Activated CD4-positive, alpha-beta T cell treated with anti-CD3 and anti-CD28 coated beads for 4 hours (primary cell): ENCODE measurements at regions not wholly inside any gene's neighbourhood (a gene's known extent, or its start where the extent isn't known, plus 50 kb on each side); places are given as distances from the start of the nearest gene placed in this dataset.
"Not testable (repeated sequence)": the region's sequence is repeated elsewhere in the genome, so short reads cannot be mapped to it uniquely, and the experiment has no call there.

Experiments
- DNase-seq, 2 donors: peaks; one replicate each; pipeline ENCODE4 v3.0.0-alpha.2; 2020

- DNase-seq: no peak
Measured at GRCh38 chr12:90499795-90500194, 455.2 kb downstream of the CCER1 start.

- DNase-seq: no peak
Measured at GRCh38 chr12:90497923-90498545, 456.9 kb downstream of the CCER1 start.

- no peak for DNase-seq
Measured at GRCh38 chr12:90490355-90490754, 464.6 kb downstream of the CCER1 start.

GRCh38 chr12:90489141-90489540 is 465.8 kb downstream of the CCER1 start:
- no peak for DNase-seq

- DNase-seq: no peak
Measured at GRCh38 chr12:90485560-90485959, 469.4 kb downstream of the CCER1 start.

GRCh38 chr12:90484094-90484493 is 470.9 kb downstream of the CCER1 start:
- no peak for DNase-seq

GRCh38 chr12:90481748-90482147 is 473.2 kb downstream of the CCER1 start:
- DNase-seq: no peak

- no peak for DNase-seq
Measured at GRCh38 chr12:90479237-90479636, 475.7 kb downstream of the CCER1 start.

- DNase-seq: no peak
Measured at GRCh38 chr12:90473831-90474230, 481.1 kb downstream of the CCER1 start.

GRCh38 chr12:90460681-90461080 is 494.3 kb downstream of the CCER1 start:
- DNase-seq: no peak

GRCh38 chr12:90456248-90456647 is 498.7 kb downstream of the CCER1 start:
- no peak for DNase-seq

- DNase-seq: no peak
Measured at GRCh38 chr12:90455756-90456155, 499.2 kb downstream of the CCER1 start.

- DNase-seq: no peak
Measured at GRCh38 chr12:90449611-90450010, 505.4 kb downstream of the CCER1 start.

GRCh38 chr12:90443466-90443865 is 511.5 kb downstream of the CCER1 start:
- not testable (repeated sequence) for DNase-seq

- no peak for DNase-seq
Measured at GRCh38 chr12:90441431-90441830, 513.5 kb downstream of the CCER1 start.

- no peak for DNase-seq
Measured at GRCh38 chr12:90428881-90429280, 526.1 kb downstream of the CCER1 start.

- DNase-seq: no peak
Measured at GRCh38 chr12:90428465-90428864, 526.5 kb downstream of the CCER1 start.

GRCh38 chr12:90423965-90424364 is 531.0 kb downstream of the CCER1 start:
- no peak for DNase-seq

- no peak for DNase-seq
Measured at GRCh38 chr12:90410962-90411361, 544.0 kb downstream of the CCER1 start.

GRCh38 chr12:90407841-90408240 is 547.1 kb downstream of the CCER1 start:
- no peak for DNase-seq

- DNase-seq: no peak
Measured at GRCh38 chr12:90404071-90404470, 550.9 kb downstream of the CCER1 start.

- DNase-seq: no peak
Measured at GRCh38 chr12:90401185-90401584, 553.8 kb downstream of the CCER1 start.

- no peak for DNase-seq
Measured at GRCh38 chr12:90399357-90399756, 555.6 kb downstream of the CCER1 start.

GRCh38 chr12:90398285-90398836 is 556.6 kb downstream of the CCER1 start:
- no peak for DNase-seq

- DNase-seq: no peak
Measured at GRCh38 chr12:90396556-90396955, 558.4 kb downstream of the CCER1 start.
